ENCODE measurements at regions not wholly inside any gene's neighbourhood (a gene's known extent, or its start where the extent isn't known, plus 50 kb on each side); places are given as distances from the start of the nearest gene placed in this dataset.
"Not testable (repeated sequence)": the region's sequence is repeated elsewhere in the genome, so short reads cannot be mapped to it uniquely, and the experiment has no call there.

- DNase-seq, result no peak
Observed at GRCh38 chr6:40881501-40881900, 157.5 kb downstream of the UNC5CL start.

GRCh38 chr6:40880906-40881305 is 158.1 kb downstream of the UNC5CL start:
- no peak for DNase-seq

- no peak for DNase-seq
Observed at GRCh38 chr6:40879169-40879568, 159.9 kb downstream of the UNC5CL start.

GRCh38 chr6:40877362-40877761 is 161.7 kb downstream of the UNC5CL start:
- DNase-seq, result no peak

- DNase-seq, result no peak
Observed at GRCh38 chr6:40876336-40876735, 162.7 kb downstream of the UNC5CL start.

- DNase-seq, result no peak
Observed at GRCh38 chr6:40874495-40874894, 164.5 kb downstream of the UNC5CL start.

GRCh38 chr6:40871424-40871823 is 167.6 kb downstream of the UNC5CL start:
- no peak for DNase-seq

GRCh38 chr6:40868089-40868865 is 170.7 kb downstream of the UNC5CL start:
- not testable (repeated sequence) for DNase-seq

- not testable (repeated sequence) for DNase-seq
Observed at GRCh38 chr6:40867527-40867926, 171.5 kb downstream of the UNC5CL start.

- not testable (repeated sequence) for DNase-seq
Observed at GRCh38 chr6:40865259-40865658, 173.8 kb downstream of the UNC5CL start.

- DNase-seq, result no peak
Observed at GRCh38 chr6:40860443-40860842, 178.6 kb downstream of the UNC5CL start.

- DNase-seq, result no peak
Observed at GRCh38 chr6:40856271-40856670, 182.8 kb downstream of the UNC5CL start.

GRCh38 chr6:40855168-40855880 is 183.7 kb downstream of the UNC5CL start:
- no peak for DNase-seq

GRCh38 chr6:40854592-40854991 is 184.4 kb downstream of the UNC5CL start:
- no peak for DNase-seq

GRCh38 chr6:40852779-40853373 is 186.1 kb downstream of the UNC5CL start:
- DNase-seq, result no peak

GRCh38 chr6:40849546-40849945 is 189.5 kb downstream of the UNC5CL start:
- DNase-seq, result no peak

- DNase-seq, result no peak
Observed at GRCh38 chr6:40848868-40849514, 190.0 kb downstream of the UNC5CL start.

- no peak for DNase-seq
Observed at GRCh38 chr6:40848038-40848437, 191.0 kb downstream of the UNC5CL start.

- DNase-seq, result no peak
Observed at GRCh38 chr6:40845553-40845952, 193.5 kb downstream of the UNC5CL start.

GRCh38 chr6:40844246-40844645 is 194.8 kb downstream of the UNC5CL start:
- no peak for DNase-seq

- no peak for DNase-seq
Observed at GRCh38 chr6:40841721-40842120, 197.3 kb downstream of the UNC5CL start.

GRCh38 chr6:40832691-40833090 is 206.3 kb downstream of the UNC5CL start:
- DNase-seq, result no peak

GRCh38 chr6:40831381-40831780 is 207.6 kb downstream of the UNC5CL start:
- no peak for DNase-seq

Measured in NCI-H187 treated with DMSO at 0.1 percent for 48 hours (cell line).